GM12878 (cell line): ENCODE measurements at regions not wholly inside any gene's neighbourhood (a gene's known extent, or its start where the extent isn't known, plus 50 kb on each side); places are given as distances from the start of the nearest gene placed in this dataset.

Source experiments
- ATAC-seq: fragments of 200-7000 bp; cut with Tn5 transposase; 3 replicates; pipeline ENCODE4 v1.9.1; 2020; ENCODE audit warnings: mild to moderate bottlenecking, moderate library complexity
- BruUV-seq: library from RNA; stranded (reverse); fragments of 400-500 nt; replicated peaks from 2 replicates; lab custom pipeline; 2021; lab: Mats Ljungman, UMichigan
- CTCF ChIA-PET: fragments of 300-600 bp; sonication (Branson Sonifier 250); formaldehyde crosslinking; extraction: SDS; loops from one replicate; lab custom pipeline; 2021; ENCODE audit warnings: inconsistent platforms; lab: Yijun Ruan, JAX
- POLR2A ChIA-PET: fragments of 350-600 bp; formaldehyde crosslinking; extraction: SDS; loops from one replicate; lab custom pipeline; 2021; ENCODE audit warnings: inconsistent platforms; lab: Charles Lee
- RAD21 ChIA-PET: fragments of 300-600 bp; sonication (Branson Sonifier 250); formaldehyde crosslinking; loops from one replicate; lab custom pipeline; 2023; ENCODE audit warnings: antibody characterized with exemption; ENCODE audit not compliant: unreplicated experiment; lab: Charles Lee
- SMC1A ChIA-PET: fragments of 300-600 bp; sonication (Branson Sonifier 250); formaldehyde crosslinking; loops from one replicate; lab custom pipeline; 2023; ENCODE audit not compliant: unreplicated experiment, uncharacterized antibody; lab: Charles Lee
- DNase-seq: peaks from one replicate; pipeline ENCODE4 v3.0.0-alpha.2; 2011; ENCODE audit warnings: low read depth, low spot score
- FAIRE-seq: peaks from 3 replicates; lab custom pipeline; 2011; peaks lifted over from hg19 to GRCh38; lab: Jason Lieb, UNC
- H2AFZ ChIP-seq: 2 replicates; pipeline ENCODE4 v1.6.0; 2011; ENCODE audit warnings: low read depth, low read length, control low read depth; ENCODE audit not compliant: control insufficient read depth
- H3K27ac ChIP-seq: 2 replicates; pipeline ENCODE4 v1.5.1; 2011; ENCODE audit warnings: control low read depth; ENCODE audit not compliant: control insufficient read depth, insufficient read depth
- H3K27me3 ChIP-seq, 2 experiments: replicated peaks in 1 of 2; 2 replicates each; pipeline versions ENCODE4 v1.6.0 to v1.6.1; 2011; ENCODE audit warnings: low read length in 1 of 2; ENCODE audit not compliant: control insufficient read depth in 2 of 2, insufficient read depth in 2 of 2
- H3K36me3 ChIP-seq, 2 experiments: 2 replicates each; pipeline ENCODE4 v1.5.1; 2011; ENCODE audit warnings: low read length in 1 of 2; ENCODE audit not compliant: control insufficient read depth in 2 of 2, insufficient read depth in 2 of 2
- H3K4me1 ChIP-seq: 2 replicates; pipeline ENCODE4 v1.6.1; 2011; ENCODE audit warnings: mild to moderate bottlenecking, low read length, moderate library complexity, mixed read lengths; ENCODE audit not compliant: control insufficient read depth, insufficient read depth
- H3K4me2 ChIP-seq: 2 replicates; pipeline ENCODE4 v1.6.0; 2011; ENCODE audit warnings: control low read depth; ENCODE audit not compliant: control insufficient read depth, insufficient read depth
- H3K4me3 ChIP-seq: fragments of 200-600 bp; sonication (generic); 2 replicates; pipeline ENCODE4 v1.5.1; 2016
- H3K79me2 ChIP-seq: 2 replicates; pipeline ENCODE4 v1.6.0; 2011; ENCODE audit warnings: low read length; ENCODE audit not compliant: control insufficient read depth, insufficient read depth
- H3K9ac ChIP-seq: 2 replicates; pipeline ENCODE4 v1.8.0; 2011; ENCODE audit warnings: low read length, control low read depth, mixed read lengths; ENCODE audit not compliant: control insufficient read depth, insufficient read depth
- H3K9me3 ChIP-seq: replicated peaks from 3 replicates; pipeline ENCODE4 v1.5.1; 2011; ENCODE audit warnings: mild to moderate bottlenecking, low read length; ENCODE audit not compliant: control insufficient read depth, insufficient read depth
- H4K20me1 ChIP-seq: 2 replicates; pipeline ENCODE4 v1.6.0; 2011; ENCODE audit not compliant: control insufficient read depth, insufficient read depth
- GABPA ChIP-seq: IDR thresholded peaks from 2 replicates; pipeline ENCODE4 v1.6.1; 2014; ENCODE audit warnings: antibody characterized with exemption, low read depth, mild to moderate bottlenecking, inconsistent platforms
- IRF4 ChIP-seq: IDR thresholded peaks from 2 replicates; pipeline ENCODE4 v1.6.1; 2011; ENCODE audit warnings: low read depth, low read length
- MEF2A ChIP-seq: IDR thresholded peaks from 2 replicates; pipeline ENCODE4 v1.6.1; 2011; ENCODE audit warnings: low read depth, mild to moderate bottlenecking, low read length, moderate library complexity; ENCODE audit not compliant: insufficient read depth
- RCOR1 ChIP-seq: conservative IDR thresholded peaks from 2 replicates; pipeline ENCODE4 v1.6.1; 2012; ENCODE audit warnings: low read depth, low read length, improper control_type of control experiment
- SUZ12 ChIP-seq: fragments of 200-600 bp; sonication (generic); IDR thresholded peaks from one replicate; pipeline ENCODE4 v1.6.1; 2018; ENCODE audit warnings: antibody characterized with exemption, mild to moderate bottlenecking; ENCODE audit not compliant: unreplicated experiment
- YBX1 ChIP-seq: fragments of 450-650 bp; IDR thresholded peaks from 2 replicates; pipeline ENCODE4 v1.6.1; 2016; ENCODE audit warnings: antibody characterized with exemption
- ZBED1 ChIP-seq: IDR thresholded peaks from 2 replicates; pipeline ENCODE4 v1.6.1; 2016; ENCODE audit warnings: borderline replicate concordance
- in situ Hi-C: fragments of 300-500 bp; cut with MboI; formaldehyde crosslinking; loops from 9 replicates; pipeline ENCODE4 v1.14.3; 2018; ENCODE audit warnings: mixed read lengths
- intact Hi-C: fragments of 100-400 bp; cut with micrococcal nuclease; formaldehyde crosslinking; loops from one replicate; pipeline ENCODE4 v1.14.2; 2022; ENCODE audit not compliant: unreplicated experiment

GRCh38 chrX:55169782-55170181 lies 50.4 kb upstream of the PAGE5 start:
- ChIA-PET RAD21 (no interaction called here), SMC1A (interaction anchor here (0.8 kb wide), 1 partner anchor 10 kb away, joined by 3 read pairs; no protein-coding TSS in a partner anchor), CTCF (no interaction called here), POLR2A (no interaction called here)
- H3K4me1 ChIP-seq: no peaks in the 10 kb centered on the region
- no peaks in the 10 kb centered on the region for H3K36me3 ChIP-seq
- no peak overlapping the region for H3K4me3 ChIP-seq
- no peaks in the 10 kb centered on the region; the same call in 2 of the 3 replicates for H3K9me3 ChIP-seq
- no peak for DNase-seq
- 0 out of 3 replicates have a peak, but pooled peaks have one; percentile 29 for ATAC-seq
- no TSS peak for BruUV-seq
- no peak overlapping the region for H3K9ac ChIP-seq
- TF ChIP-seq GABPA (no peak), MEF2A (no peak), RCOR1 (no peak), SUZ12 (no peak), IRF4 (no peak), ZBED1 (no peak), YBX1 (no peak)
- in situ Hi-C loops (loop anchor here (25.0 kb wide), 3 partner anchors 93 to 1393 kb away; partner anchors contain the start of genes KLF8, PAGE3 and UBQLN2), intact Hi-C loops (loop anchor here (10.0 kb wide), 1 partner anchor 175 kb away; no protein-coding TSS in a partner anchor)
- H3K4me2 ChIP-seq: no peak overlapping the region
- FAIRE-seq: no peak
- no peak overlapping the region for H3K27ac ChIP-seq
- H4K20me1 ChIP-seq: no peaks in the 10 kb centered on the region
- no peak overlapping the region for H2AFZ ChIP-seq
- H3K79me2 ChIP-seq: no peaks in the 10 kb centered on the region
- no peaks in the 10 kb centered on the region for H3K27me3 ChIP-seq
